LNCAP (cell line): ENCODE measurements at regions not wholly inside any gene's neighbourhood (a gene's known extent, or its start where the extent isn't known, plus 50 kb on each side); places are given as distances from the start of the nearest gene placed in this dataset.

ENCODE experiments used
- TF ChIP-seq, protein P1 (sequence below): fragments of 450-650 bp; IDR thresholded peaks from 2 replicates; pipeline ENCODE4 v1.5.1; 2017; ENCODE audit warnings: mild to moderate bottlenecking

GRCh38 chr7:33692956-33693355 lies 212.4 kb upstream of the BMPER start:
- TF ChIP-seq, protein P1, sequence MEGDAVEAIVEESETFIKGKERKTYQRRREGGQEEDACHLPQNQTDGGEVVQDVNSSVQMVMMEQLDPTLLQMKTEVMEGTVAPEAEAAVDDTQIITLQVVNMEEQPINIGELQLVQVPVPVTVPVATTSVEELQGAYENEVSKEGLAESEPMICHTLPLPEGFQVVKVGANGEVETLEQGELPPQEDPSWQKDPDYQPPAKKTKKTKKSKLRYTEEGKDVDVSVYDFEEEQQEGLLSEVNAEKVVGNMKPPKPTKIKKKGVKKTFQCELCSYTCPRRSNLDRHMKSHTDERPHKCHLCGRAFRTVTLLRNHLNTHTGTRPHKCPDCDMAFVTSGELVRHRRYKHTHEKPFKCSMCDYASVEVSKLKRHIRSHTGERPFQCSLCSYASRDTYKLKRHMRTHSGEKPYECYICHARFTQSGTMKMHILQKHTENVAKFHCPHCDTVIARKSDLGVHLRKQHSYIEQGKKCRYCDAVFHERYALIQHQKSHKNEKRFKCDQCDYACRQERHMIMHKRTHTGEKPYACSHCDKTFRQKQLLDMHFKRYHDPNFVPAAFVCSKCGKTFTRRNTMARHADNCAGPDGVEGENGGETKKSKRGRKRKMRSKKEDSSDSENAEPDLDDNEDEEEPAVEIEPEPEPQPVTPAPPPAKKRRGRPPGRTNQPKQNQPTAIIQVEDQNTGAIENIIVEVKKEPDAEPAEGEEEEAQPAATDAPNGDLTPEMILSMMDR, result no peak

- TF ChIP-seq, protein P1, result no peak
Measured at GRCh38 chr7:33694006-33694405, 211.3 kb upstream of the BMPER start.

DNA sequence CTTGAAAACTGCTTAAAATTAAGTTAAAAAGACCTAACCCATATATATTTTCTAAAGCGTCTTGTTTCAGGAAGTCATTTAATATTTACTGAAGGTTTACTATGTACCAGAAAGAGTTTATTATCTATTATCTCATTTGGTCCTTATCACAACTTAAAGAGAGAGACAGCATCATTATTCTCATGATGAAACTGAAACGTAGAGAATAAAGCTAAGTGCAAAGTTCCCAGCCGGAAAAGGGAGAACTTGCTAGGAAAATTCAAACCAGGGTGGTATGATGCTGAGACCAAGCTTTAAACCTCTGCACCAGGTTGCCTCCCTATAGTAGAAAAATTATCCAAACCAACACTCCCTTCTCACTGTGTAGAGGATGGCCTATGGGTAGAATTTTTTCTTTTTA lies 207.7 kb upstream of the BMPER start:
- TF ChIP-seq, protein P1, result no peak

- TF ChIP-seq, protein P1, result no peak
Measured at GRCh38 chr7:33698041-33698440, 207.3 kb upstream of the BMPER start.

DNA sequence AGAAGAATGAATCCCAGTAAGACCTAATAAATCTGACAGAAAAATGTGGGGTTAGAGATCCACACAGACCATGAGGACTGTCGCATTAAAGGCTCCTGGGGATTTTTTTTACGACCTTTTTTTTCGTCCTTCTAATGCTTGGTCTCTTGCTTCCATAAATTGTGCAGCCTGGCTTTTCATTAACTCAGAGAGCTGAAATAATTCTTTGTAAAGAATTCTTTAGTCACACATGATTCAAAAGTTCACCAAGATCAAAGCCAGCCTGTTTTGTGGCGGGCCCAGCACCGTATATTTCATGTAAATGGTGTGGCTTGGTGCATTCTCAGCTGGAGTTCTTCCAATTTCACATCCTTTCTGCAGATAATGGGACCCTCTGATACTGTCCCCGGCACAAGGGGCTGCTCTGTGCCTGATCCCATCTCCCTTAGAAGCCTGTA lies 206.6 kb upstream of the BMPER start:
- TF ChIP-seq, protein P1, result no peak

- TF ChIP-seq, protein P1, result no peak
Measured at GRCh38 chr7:33700001-33700899, 205.1 kb upstream of the BMPER start.

DNA sequence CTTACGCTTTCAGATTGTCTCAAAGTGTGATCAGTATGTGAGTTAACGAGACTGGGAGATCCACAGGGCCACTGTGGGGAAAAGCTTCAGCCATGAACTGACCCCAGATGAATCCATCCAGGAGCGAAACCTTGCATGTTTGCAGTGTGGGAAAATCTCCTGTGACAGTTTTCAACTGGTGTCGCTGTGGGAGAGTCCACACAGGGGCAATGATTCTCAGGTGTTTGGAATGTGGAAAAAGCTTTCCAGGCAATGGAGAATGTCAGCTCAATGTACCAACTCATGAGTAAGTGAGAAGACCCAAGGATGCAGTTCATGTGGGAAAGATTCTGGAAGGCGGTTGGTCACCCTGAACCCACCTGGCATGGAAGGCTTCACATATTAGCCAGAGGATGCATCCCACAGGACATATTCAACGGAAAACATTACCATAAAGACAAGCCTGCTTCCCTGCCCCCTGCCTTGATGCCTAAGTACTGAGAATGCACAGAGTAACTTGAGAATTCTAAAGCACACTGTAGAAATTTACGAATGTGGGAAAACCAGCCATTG lies 204.1 kb upstream of the BMPER start:
- TF ChIP-seq, protein P1, result no peak
